Naive thymus-derived CD4-positive, alpha-beta T cell (primary cell): ENCODE measurements at regions not wholly inside any gene's neighbourhood (a gene's known extent, or its start where the extent isn't known, plus 50 kb on each side); places are given as distances from the start of the nearest gene placed in this dataset.
"Not testable (repeated sequence)": the region's sequence is repeated elsewhere in the genome, so short reads cannot be mapped to it uniquely, and the experiment has no call there.

Experiments
- ATAC-seq: fragments of 150-1000 bp; cut with Tn5 transposase; 2 replicates; pipeline ENCODE4 v1.10.0; 2021; ENCODE audit warnings: mild to moderate bottlenecking, moderate library complexity
- CTCF ChIA-PET: fragments of 350-600 bp; sonication (Branson Sonifier 250); formaldehyde crosslinking; loops from one replicate; lab custom pipeline; 2021; ENCODE audit warnings: antibody characterized with exemption; lab: Charles Lee
- POLR2A ChIA-PET: fragments of 350-600 bp; sonication (Branson Sonifier 250); formaldehyde crosslinking; loops from one replicate; lab custom pipeline; 2021; ENCODE audit warnings: antibody characterized with exemption, inconsistent platforms; lab: Charles Lee
- DNase-seq, 9 donors: peaks; one replicate each; pipeline versions ENCODE4 v3.0.0 to v3.0.0-alpha.2; 2020 to 2022; ENCODE audit warnings: mixed read lengths in 1 of 9
- H3K27ac ChIP-seq: one replicate; pipeline ENCODE4 v1.7.0; 2013; ENCODE audit warnings: mild to moderate bottlenecking, low read depth, low read length, moderate library complexity
- H3K27me3 ChIP-seq, 2 donors: one replicate each; pipeline ENCODE4 v1.7.0; 2013; ENCODE audit warnings: low read length in 2 of 2, mild to moderate bottlenecking in 2 of 2, moderate library complexity in 2 of 2; ENCODE audit not compliant: control insufficient read depth in 2 of 2, insufficient read depth in 2 of 2
- H3K36me3 ChIP-seq, 3 experiments: 1 replicate in 2 of 3; 2 replicates in 1 of 3; pipeline ENCODE4 v1.7.0; 2013; ENCODE audit warnings: low read length in 3 of 3, mild to moderate bottlenecking in 3 of 3, moderate library complexity in 1 of 3; ENCODE audit not compliant: insufficient read depth in 3 of 3, control insufficient read depth in 2 of 3
- H3K4me1 ChIP-seq, 2 donors: one replicate each; pipeline ENCODE4 v1.7.0; 2013; ENCODE audit warnings: low read length in 2 of 2, mild to moderate bottlenecking in 2 of 2, moderate library complexity in 1 of 2; ENCODE audit not compliant: control insufficient read depth in 2 of 2, insufficient read depth in 2 of 2
- H3K4me3 ChIP-seq: 2 replicates; pipeline ENCODE4 v1.7.0; 2013; ENCODE audit warnings: mild to moderate bottlenecking, low read length
- H3K9me3 ChIP-seq, 3 experiments: 1 replicate in 2 of 3; 2 replicates in 1 of 3; pipeline ENCODE4 v1.7.0; 2013; ENCODE audit warnings: low read length in 3 of 3; ENCODE audit not compliant: control insufficient read depth in 2 of 3
- H3K27ac Mint-ChIP-seq, 9 donors: one replicate each; pipeline ENCODE4 v1.8.0; 2020 to 2022; ENCODE audit warnings: mixed read lengths in 9 of 9, mild to moderate bottlenecking in 8 of 9, moderate library complexity in 5 of 9, inconsistent platforms in 2 of 9
- H3K27me3 Mint-ChIP-seq, 5 donors: one replicate each; pipeline ENCODE4 v1.8.0; 2021 to 2022; ENCODE audit warnings: mixed read lengths in 5 of 5, mild to moderate bottlenecking in 1 of 5
- H3K36me3 Mint-ChIP-seq, 5 donors: one replicate each; pipeline ENCODE4 v1.8.0; 2020 to 2022; ENCODE audit warnings: mixed read lengths in 5 of 5, mild to moderate bottlenecking in 3 of 5, inconsistent platforms in 1 of 5
- H3K4me1 Mint-ChIP-seq, 7 donors: one replicate each; pipeline ENCODE4 v1.8.0; 2020 to 2022; ENCODE audit warnings: mixed read lengths in 7 of 7, mild to moderate bottlenecking in 3 of 7, inconsistent platforms in 1 of 7
- H3K4me3 Mint-ChIP-seq, 10 donors: one replicate each; pipeline ENCODE4 v1.8.0; 2020 to 2022; ENCODE audit warnings: mild to moderate bottlenecking in 10 of 10, mixed read lengths in 10 of 10, moderate library complexity in 6 of 10, inconsistent platforms in 2 of 10
- H3K9me3 Mint-ChIP-seq, 11 donors: one replicate each; pipeline ENCODE4 v1.8.0; 2020 to 2022; ENCODE audit warnings: mixed read lengths in 11 of 11, mild to moderate bottlenecking in 4 of 11, inconsistent platforms in 1 of 11, moderate library complexity in 1 of 11
- intact Hi-C, 2 donors: fragments of 100-400 bp; cut with micrococcal nuclease; formaldehyde crosslinking; loops; one replicate each; pipeline ENCODE4 v1.15.1; 2023

- no peaks in the 10 kb centered on the region for H3K4me1 Mint-ChIP-seq
- CTCF ChIA-PET: no interaction called here
- DNase-seq: no peak
- H3K27me3 Mint-ChIP-seq: no peaks in the 10 kb centered on the region
- Histone ChIP-seq H3K27ac (no peak overlapping the region), H3K9me3 (no peaks in the 10 kb centered on the region), H3K36me3 (no peaks in the 10 kb centered on the region), H3K27me3 (no peaks in the 10 kb centered on the region), H3K4me1 (no peaks in the 10 kb centered on the region), H3K4me3 (no peak overlapping the region)
- peaks cover 0 to under 1% (median 0%) of the 10 kb centered on the region in 11 donors for H3K9me3 Mint-ChIP-seq
- intact Hi-C loops: no loop called here
- POLR2A ChIA-PET: no interaction called here
- H3K4me3 Mint-ChIP-seq: no peak overlapping the region
- H3K36me3 Mint-ChIP-seq: no peaks in the 10 kb centered on the region
- ATAC-seq: no peak
- H3K27ac Mint-ChIP-seq: no peak overlapping the region
These were observed 199.1 kb downstream of the FZD1 start for GRCh38 chr7:91463330-91463729.

DNA sequence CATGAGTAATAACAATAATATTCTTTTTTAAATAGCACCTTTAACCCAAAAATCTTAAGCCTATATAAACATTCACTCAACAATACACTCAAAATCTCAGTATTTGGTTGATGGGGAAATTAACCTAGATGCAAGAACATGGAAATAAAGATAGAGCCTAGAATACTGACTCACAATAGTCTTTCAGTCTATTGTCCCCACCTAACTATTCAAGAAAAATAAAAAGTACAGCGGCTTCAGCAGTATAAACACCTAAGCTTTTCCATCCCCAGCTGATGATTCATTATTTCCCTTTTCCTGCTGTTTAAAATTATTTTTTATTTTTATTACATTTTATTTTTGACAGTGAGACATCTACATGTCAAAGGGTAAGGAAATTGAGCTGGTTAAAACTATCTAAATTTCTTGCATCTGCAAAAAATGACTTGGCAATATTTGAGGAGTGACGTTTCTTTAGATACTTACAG, 201.4 kb downstream of the FZD1 start:
- H3K9me3 Mint-ChIP-seq: peaks cover 0 to 5% (median 0%) of the 10 kb centered on the region in 11 donors
- DNase-seq: no peak
- H3K27ac Mint-ChIP-seq: no peak overlapping the region
- Histone ChIP-seq H3K4me3 (no peak overlapping the region), H3K27ac (no peak overlapping the region), H3K9me3 (no peaks in the 10 kb centered on the region), H3K36me3 (no peaks in the 10 kb centered on the region), H3K4me1 (no peaks in the 10 kb centered on the region), H3K27me3 (no peaks in the 10 kb centered on the region)
- ATAC-seq: no peak
- H3K4me1 Mint-ChIP-seq: no peaks in the 10 kb centered on the region
- intact Hi-C loops: no loop called here
- H3K4me3 Mint-ChIP-seq: no peak overlapping the region
- ChIA-PET CTCF (no interaction called here), POLR2A (no interaction called here)
- H3K27me3 Mint-ChIP-seq: peaks cover 0 to 4% (median 0%) of the 10 kb centered on the region in 5 donors
- H3K36me3 Mint-ChIP-seq: no peaks in the 10 kb centered on the region

DNA sequence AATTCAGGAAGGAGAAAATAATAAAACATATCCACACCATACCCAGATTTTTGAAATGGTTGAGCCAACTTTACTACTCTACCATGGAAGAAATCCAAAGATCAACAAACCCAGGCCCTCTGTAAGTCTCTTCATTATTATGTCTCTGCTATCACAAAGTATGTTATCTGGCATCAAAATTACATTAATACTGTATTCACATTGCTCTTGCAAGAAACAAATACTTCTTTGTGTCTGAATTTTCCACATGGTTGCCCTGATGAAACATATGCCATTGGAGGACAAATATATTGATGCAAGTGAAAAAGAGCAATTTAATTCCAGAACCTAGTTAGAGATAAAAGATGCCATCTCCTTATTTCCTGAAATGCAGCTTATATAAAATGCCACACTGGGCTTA, 204.0 kb downstream of the FZD1 start:
- Mint-ChIP-seq H3K27me3 (peaks cover 0 to 4% (median 0%) of the 10 kb centered on the region in 5 donors), H3K36me3 (no peaks in the 10 kb centered on the region), H3K4me3 (no peak overlapping the region), H3K27ac (no peak overlapping the region), H3K9me3 (peaks cover 0 to 23% (median 3%) of the 10 kb centered on the region in 11 donors), H3K4me1 (no peaks in the 10 kb centered on the region)
- no peak for DNase-seq
- intact Hi-C loops: no loop called here
- Histone ChIP-seq H3K36me3 (no peaks in the 10 kb centered on the region), H3K4me3 (no peak overlapping the region), H3K27me3 (no peaks in the 10 kb centered on the region), H3K9me3 (peaks cover 0 to 4% (median 0%) of the 10 kb centered on the region in 3 experiments), H3K27ac (no peak overlapping the region), H3K4me1 (no peaks in the 10 kb centered on the region)
- CTCF ChIA-PET: no interaction called here
- ATAC-seq: no peak
- POLR2A ChIA-PET: no interaction called here

GRCh38 chr7:91473619-91474018, 209.4 kb downstream of the FZD1 start:
- no peak overlapping the region for H3K4me3 ChIP-seq
- H3K36me3 ChIP-seq: no peaks in the 10 kb centered on the region
- ATAC-seq (no peak), DNase-seq (no peak)
- H3K4me3 Mint-ChIP-seq: no peak overlapping the region
- H3K4me1 ChIP-seq: no peaks in the 10 kb centered on the region
- H3K36me3 Mint-ChIP-seq: peaks cover 0 to 6% (median 0%) of the 10 kb centered on the region in 5 donors
- peaks cover 0 to 4% (median 0%) of the 10 kb centered on the region in 5 donors for H3K27me3 Mint-ChIP-seq
- POLR2A ChIA-PET: no interaction called here
- intact Hi-C loops: no loop called here
- H3K9me3 Mint-ChIP-seq: peaks cover 5 to 56% (median 14%) of the 10 kb centered on the region in 11 donors
- no peak overlapping the region for H3K27ac ChIP-seq
- peaks cover 0 to 4% (median 0%) of the 10 kb centered on the region in 3 experiments for H3K9me3 ChIP-seq
- no peaks in the 10 kb centered on the region for H3K27me3 ChIP-seq
- no peaks in the 10 kb centered on the region for H3K4me1 Mint-ChIP-seq
- no peak overlapping the region for H3K27ac Mint-ChIP-seq
- CTCF ChIA-PET: interaction anchor here (0.7 kb wide), 1 partner anchor 19 kb away, joined by 6 read pairs; no protein-coding TSS in a partner anchor

DNA sequence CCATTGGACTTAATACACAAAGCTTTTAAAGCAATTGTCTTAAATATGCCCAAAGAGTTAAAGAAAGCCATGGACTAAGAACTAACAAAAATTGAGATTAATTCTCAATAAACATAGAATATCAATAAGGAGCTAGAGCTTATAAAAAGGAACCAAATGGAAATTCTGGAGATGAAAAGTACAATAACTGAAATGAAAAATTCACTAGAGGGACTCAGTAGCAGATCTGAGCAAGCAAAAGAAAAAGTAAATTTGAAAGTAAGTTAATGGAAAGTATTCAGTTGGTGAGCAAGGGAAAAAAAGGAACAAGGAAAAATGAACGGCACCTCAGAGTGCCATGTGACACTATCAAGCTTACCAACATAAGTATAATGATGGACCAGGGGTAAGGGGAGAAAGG, 209.8 kb downstream of the FZD1 start:
- H3K27ac ChIP-seq: no peak overlapping the region
- no peaks in the 10 kb centered on the region for H3K4me1 ChIP-seq
- H3K36me3 Mint-ChIP-seq: peaks cover 0 to 6% (median 0%) of the 10 kb centered on the region in 5 donors
- H3K9me3 Mint-ChIP-seq: peaks cover 5 to 56% (median 14%) of the 10 kb centered on the region in 11 donors
- ChIA-PET POLR2A (no interaction called here), CTCF (no interaction called here)
- no peaks in the 10 kb centered on the region for H3K36me3 ChIP-seq
- H3K4me3 ChIP-seq: no peak overlapping the region
- H3K27me3 Mint-ChIP-seq: peaks cover 0 to 4% (median 0%) of the 10 kb centered on the region in 5 donors
- intact Hi-C loops: no loop called here
- no peak overlapping the region for H3K27ac Mint-ChIP-seq
- ATAC-seq: no peak
- no peaks in the 10 kb centered on the region for H3K4me1 Mint-ChIP-seq
- H3K9me3 ChIP-seq: peaks cover 0 to 4% (median 0%) of the 10 kb centered on the region in 3 experiments
- no peak for DNase-seq
- H3K27me3 ChIP-seq: no peaks in the 10 kb centered on the region
- no peak overlapping the region for H3K4me3 Mint-ChIP-seq

DNA sequence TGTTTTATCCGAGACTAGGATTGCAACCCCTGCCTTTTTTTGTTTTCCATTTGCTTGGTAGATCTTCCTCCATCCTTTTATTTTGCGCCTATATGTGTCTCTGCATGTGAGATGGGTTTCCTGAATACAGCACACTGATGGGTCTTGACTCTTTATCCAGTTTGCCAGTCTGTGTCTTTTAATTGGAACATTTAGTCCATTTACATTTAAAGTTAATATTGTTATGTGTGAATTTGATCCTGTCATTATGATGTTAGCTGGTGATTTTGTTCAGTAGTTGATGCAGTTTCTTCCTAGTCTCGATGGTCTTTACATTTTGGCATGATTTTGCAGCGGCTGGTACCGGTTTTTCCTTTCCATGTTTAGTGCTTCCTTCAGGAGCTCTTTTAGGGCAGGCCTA, 216.2 kb downstream of the FZD1 start:
- H3K4me3 ChIP-seq, CTCF ChIA-PET, H3K36me3 Mint-ChIP-seq, H3K4me1 Mint-ChIP-seq, H3K4me1 ChIP-seq, H3K36me3 ChIP-seq, H3K27me3 Mint-ChIP-seq, ATAC-seq, H3K27ac ChIP-seq, POLR2A ChIA-PET, H3K4me3 Mint-ChIP-seq, DNase-seq, intact Hi-C loops, H3K27ac Mint-ChIP-seq, H3K27me3 ChIP-seq, H3K9me3 ChIP-seq: not testable (repeated sequence)
- peaks cover 5 to 40% (median 13%) of the 10 kb centered on the region in 11 donors for H3K9me3 Mint-ChIP-seq

GRCh38 chr7:91491868-91492267, 227.6 kb downstream of the FZD1 start:
- intact Hi-C loops: no loop called here
- CTCF ChIA-PET: no interaction called here
- H3K27ac ChIP-seq: no peak overlapping the region
- Mint-ChIP-seq H3K36me3 (no peaks in the 10 kb centered on the region), H3K4me3 (no peak overlapping the region), H3K4me1 (peaks cover 0 to 3% (median 0%) of the 10 kb centered on the region in 7 donors), H3K27ac (no peak overlapping the region), H3K9me3 (peaks cover 0 to 37% (median 9%) of the 10 kb centered on the region in 11 donors), H3K27me3 (peaks cover 0 to under 1% (median 0%) of the 10 kb centered on the region in 5 donors)
- H3K9me3 ChIP-seq: no peaks in the 10 kb centered on the region
- no peak for DNase-seq
- no peak for ATAC-seq
- H3K4me3 ChIP-seq: no peak overlapping the region
- H3K4me1 ChIP-seq: no peaks in the 10 kb centered on the region
- no peaks in the 10 kb centered on the region for H3K27me3 ChIP-seq
- POLR2A ChIA-PET: no interaction called here
- H3K36me3 ChIP-seq: no peaks in the 10 kb centered on the region
